ENCODE measurements at regions not wholly inside any gene's neighbourhood (a gene's known extent, or its start where the extent isn't known, plus 50 kb on each side); places are given as distances from the start of the nearest gene placed in this dataset.

DNA sequence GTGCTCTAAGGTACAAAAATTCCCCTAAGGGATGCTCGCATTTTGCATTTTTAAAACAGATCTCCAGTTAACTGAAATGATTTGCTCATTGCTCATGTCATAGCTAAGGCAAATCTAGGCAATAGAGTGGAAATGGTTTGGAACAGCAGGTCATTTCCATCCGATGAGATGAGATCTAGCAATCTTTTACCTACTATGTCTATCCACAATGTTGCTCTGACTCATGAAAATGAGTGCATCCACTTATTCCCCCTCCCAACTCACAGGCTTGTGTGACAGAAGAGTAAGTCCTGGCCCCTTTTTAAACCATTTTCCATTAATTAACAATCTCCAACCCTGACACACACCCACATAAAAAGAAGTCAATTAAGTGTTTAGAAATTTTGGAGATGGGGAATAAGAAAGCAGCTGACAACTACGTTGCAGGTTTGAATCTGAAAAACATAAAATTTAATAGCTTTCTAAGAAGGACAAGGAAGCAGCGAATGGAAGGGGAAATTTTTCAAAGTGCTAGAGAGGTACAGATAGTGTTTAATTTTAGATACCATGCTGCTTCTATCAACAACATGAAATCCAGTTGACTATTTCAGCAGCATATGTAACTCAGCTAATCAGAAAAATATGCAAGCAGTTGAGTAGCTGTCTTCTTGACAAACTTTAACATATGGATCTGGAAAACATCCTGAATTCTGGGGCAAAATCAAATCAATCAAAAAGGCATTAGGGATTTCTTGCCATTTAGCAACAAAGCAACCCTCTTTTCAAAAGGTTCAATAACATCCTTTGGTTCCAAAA is 112.0 kb downstream of the TMCO5A start:
- Histone ChIP-seq H3K4me3 (ENCODE audit: low read depth, low read length) (no peak overlapping the region), H3K9ac (ENCODE audit: low read depth, low read length) (no peak overlapping the region), H3K4me1 (ENCODE audit: control insufficient read depth, insufficient read depth, low read length) (peaks cover 11% of the 10 kb centered on the region; the same call in 1 of the 2 replicates), H3K27ac (ENCODE audit: low read depth, low read length) (no peak overlapping the region), H3K9me3 (ENCODE audit: control insufficient read depth, insufficient read depth, low read length) (no peaks in the 10 kb centered on the region), H3K27me3 (ENCODE audit: control insufficient read depth, insufficient read depth, low read length) (no peaks in the 10 kb centered on the region), H3K36me3 (ENCODE audit: control insufficient read depth, insufficient read depth, low read length) (no peaks in the 10 kb centered on the region)

DNA sequence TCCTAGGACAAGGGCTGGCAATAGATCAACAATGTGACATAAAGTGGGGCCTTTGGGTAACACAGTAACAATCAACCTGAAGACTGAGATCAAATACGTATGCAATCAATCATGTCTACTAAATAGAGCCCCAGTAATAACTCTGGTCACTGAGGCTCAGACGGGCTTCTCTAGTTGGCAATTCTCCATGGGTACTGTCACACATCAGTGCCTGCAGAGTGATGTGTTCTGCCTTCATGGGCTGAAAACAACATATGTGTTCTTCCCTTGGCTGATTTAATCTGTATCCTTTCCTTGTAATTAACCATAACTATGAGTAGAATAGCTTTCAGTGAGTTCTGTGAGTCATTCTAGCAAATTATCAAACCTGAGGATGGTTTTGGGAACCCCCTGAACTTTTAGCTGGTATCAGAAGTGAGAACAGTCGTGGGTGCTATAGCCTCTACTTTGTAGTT is 113.6 kb downstream of the TMCO5A start:
- no peaks in the 10 kb centered on the region for H3K9me3 ChIP-seq (ENCODE audit: control insufficient read depth, insufficient read depth, low read length)
- no peak overlapping the region for H3K4me3 ChIP-seq (ENCODE audit: low read depth, low read length)
- H3K4me1 ChIP-seq (ENCODE audit: control insufficient read depth, insufficient read depth, low read length) = no peaks in the 10 kb centered on the region
- H3K27me3 ChIP-seq (ENCODE audit: control insufficient read depth, insufficient read depth, low read length) = no peaks in the 10 kb centered on the region
- no peaks in the 10 kb centered on the region for H3K36me3 ChIP-seq (ENCODE audit: control insufficient read depth, insufficient read depth, low read length)
- H3K27ac ChIP-seq (ENCODE audit: low read depth, low read length) = no peak overlapping the region
- H3K9ac ChIP-seq (ENCODE audit: low read depth, low read length) = no peak overlapping the region

DNA sequence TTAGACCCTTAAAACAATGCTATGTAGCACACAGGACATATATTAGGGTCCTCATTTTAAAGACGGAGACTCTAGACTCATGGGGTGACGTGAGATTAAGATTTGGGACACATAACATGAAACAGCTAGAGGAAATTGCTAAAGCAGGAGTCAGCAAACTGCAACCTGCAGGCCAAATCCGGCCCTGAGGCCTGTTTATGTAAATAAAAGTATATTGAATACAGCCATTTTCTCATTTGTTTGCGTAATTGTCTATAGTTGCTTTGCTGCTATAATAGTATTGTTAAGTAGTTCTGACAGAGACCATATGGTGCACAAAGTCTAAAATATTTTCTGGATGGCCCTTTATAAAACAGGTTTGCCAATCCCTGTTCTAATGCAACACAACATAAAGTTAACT is 115.5 kb downstream of the TMCO5A start:
- H3K4me3 ChIP-seq (ENCODE audit: low read depth, low read length) = no peak overlapping the region
- H3K4me1 ChIP-seq (ENCODE audit: control insufficient read depth, insufficient read depth, low read length) = no peaks in the 10 kb centered on the region
- no peaks in the 10 kb centered on the region for H3K36me3 ChIP-seq (ENCODE audit: control insufficient read depth, insufficient read depth, low read length)
- no peak overlapping the region for H3K27ac ChIP-seq (ENCODE audit: low read depth, low read length)
- no peak overlapping the region for H3K9ac ChIP-seq (ENCODE audit: low read depth, low read length)
- H3K9me3 ChIP-seq (ENCODE audit: control insufficient read depth, insufficient read depth, low read length) = no peaks in the 10 kb centered on the region
- no peaks in the 10 kb centered on the region for H3K27me3 ChIP-seq (ENCODE audit: control insufficient read depth, insufficient read depth, low read length)

DNA sequence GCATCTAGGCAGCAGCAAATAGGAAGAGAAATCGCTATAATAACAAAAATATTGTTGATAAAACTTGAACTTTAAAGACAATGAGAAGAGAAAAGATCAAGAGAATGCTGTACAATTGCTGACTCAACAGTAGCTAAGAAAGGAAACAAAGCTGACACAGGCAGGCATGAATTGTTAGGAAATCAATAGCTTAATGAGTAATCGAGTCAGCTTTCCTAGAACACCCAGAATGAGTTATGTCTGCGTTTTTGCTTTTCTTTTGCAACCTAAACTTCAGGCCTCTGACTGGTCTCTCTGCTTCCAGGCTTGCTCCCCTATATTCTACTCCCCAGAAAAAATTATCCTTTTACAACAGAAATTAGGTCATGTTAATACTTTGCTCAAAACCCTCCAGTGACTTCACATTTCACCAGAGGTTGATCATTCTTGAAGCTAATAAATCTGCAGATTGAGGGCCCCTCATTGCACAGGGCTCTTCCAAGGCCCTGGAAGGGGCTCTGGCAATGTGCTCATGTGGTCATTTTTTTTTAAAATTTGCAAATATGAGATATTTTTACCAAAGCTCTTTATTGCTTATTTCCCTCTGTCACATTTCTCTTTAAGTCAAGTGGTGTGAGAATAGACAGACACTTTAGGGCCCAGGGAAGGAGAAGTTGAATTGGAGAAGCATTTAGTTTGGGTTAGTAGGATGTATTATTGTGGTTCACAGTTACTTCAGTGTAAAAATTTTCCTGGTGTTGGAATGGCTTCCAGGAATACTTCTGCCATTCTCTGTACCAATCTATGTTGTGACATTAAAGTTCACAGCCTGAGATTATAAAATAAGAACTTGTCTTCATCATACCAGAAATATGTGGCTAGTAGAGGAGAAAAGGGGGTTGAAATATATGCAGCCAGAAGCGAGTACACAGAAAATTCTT is 116.3 kb downstream of the TMCO5A start:
- Histone ChIP-seq H3K4me3 (ENCODE audit: low read depth, low read length) (no peak overlapping the region), H3K9ac (ENCODE audit: low read depth, low read length) (no peak overlapping the region), H3K27me3 (ENCODE audit: control insufficient read depth, insufficient read depth, low read length) (no peaks in the 10 kb centered on the region), H3K27ac (ENCODE audit: low read depth, low read length) (no peak overlapping the region), H3K9me3 (ENCODE audit: control insufficient read depth, insufficient read depth, low read length) (no peaks in the 10 kb centered on the region), H3K4me1 (ENCODE audit: control insufficient read depth, insufficient read depth, low read length) (no peaks in the 10 kb centered on the region), H3K36me3 (ENCODE audit: control insufficient read depth, insufficient read depth, low read length) (no peaks in the 10 kb centered on the region)

DNA sequence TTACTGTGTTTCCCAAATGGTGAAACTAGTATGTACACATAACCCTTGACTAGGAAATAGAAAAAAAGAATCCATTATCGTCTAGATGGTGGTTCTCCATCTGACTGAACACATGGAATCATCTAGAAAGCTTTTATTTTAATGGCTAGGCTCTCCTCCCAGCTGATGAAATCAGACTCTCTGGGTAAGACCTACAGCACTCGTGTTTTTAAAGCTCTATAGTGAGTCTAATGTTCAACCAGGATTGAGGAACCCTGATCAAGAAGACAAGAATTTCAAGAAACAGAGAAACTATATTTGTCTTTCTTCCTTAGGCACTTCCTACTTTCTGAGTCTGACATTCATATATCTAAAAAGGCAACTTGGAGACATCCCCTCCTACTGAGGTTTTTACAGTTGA is 118.8 kb downstream of the TMCO5A start:
- no peak overlapping the region for H3K9ac ChIP-seq (ENCODE audit: low read depth, low read length)
- peaks cover 9% of the 10 kb centered on the region; the same call in 1 of the 2 replicates for H3K4me1 ChIP-seq (ENCODE audit: control insufficient read depth, insufficient read depth, low read length)
- no peaks in the 10 kb centered on the region for H3K9me3 ChIP-seq (ENCODE audit: control insufficient read depth, insufficient read depth, low read length)
- H3K36me3 ChIP-seq (ENCODE audit: control insufficient read depth, insufficient read depth, low read length) = no peaks in the 10 kb centered on the region
- H3K4me3 ChIP-seq (ENCODE audit: low read depth, low read length) = no peak overlapping the region
- no peak overlapping the region for H3K27ac ChIP-seq (ENCODE audit: low read depth, low read length)
- no peaks in the 10 kb centered on the region for H3K27me3 ChIP-seq (ENCODE audit: control insufficient read depth, insufficient read depth, low read length)

DNA sequence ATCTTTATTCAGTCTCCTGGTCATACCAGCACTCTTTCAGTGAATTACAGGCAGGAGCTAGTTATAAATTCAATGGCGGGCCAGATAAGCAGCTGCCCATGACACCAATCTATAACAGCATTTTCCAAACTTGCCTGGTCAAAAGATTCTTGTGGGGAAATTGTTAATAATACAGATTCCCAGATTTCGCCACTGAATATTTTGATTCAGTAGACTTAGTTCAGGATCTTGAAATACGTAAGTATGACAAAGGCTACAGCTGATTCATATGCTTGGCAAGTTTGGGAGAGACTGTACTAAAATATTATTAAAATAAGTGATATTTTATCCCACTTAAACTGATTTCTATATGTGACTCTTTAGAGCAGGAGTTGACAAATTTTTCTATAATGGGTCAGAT is 119.3 kb downstream of the TMCO5A start:
- Histone ChIP-seq H3K27ac (ENCODE audit: low read depth, low read length) (no peak overlapping the region), H3K4me3 (ENCODE audit: low read depth, low read length) (no peak overlapping the region), H3K4me1 (ENCODE audit: control insufficient read depth, insufficient read depth, low read length) (peaks cover 11% of the 10 kb centered on the region), H3K9ac (ENCODE audit: low read depth, low read length) (no peak overlapping the region), H3K9me3 (ENCODE audit: control insufficient read depth, insufficient read depth, low read length) (no peaks in the 10 kb centered on the region), H3K27me3 (ENCODE audit: control insufficient read depth, insufficient read depth, low read length) (no peaks in the 10 kb centered on the region), H3K36me3 (ENCODE audit: control insufficient read depth, insufficient read depth, low read length) (no peaks in the 10 kb centered on the region)

DNA sequence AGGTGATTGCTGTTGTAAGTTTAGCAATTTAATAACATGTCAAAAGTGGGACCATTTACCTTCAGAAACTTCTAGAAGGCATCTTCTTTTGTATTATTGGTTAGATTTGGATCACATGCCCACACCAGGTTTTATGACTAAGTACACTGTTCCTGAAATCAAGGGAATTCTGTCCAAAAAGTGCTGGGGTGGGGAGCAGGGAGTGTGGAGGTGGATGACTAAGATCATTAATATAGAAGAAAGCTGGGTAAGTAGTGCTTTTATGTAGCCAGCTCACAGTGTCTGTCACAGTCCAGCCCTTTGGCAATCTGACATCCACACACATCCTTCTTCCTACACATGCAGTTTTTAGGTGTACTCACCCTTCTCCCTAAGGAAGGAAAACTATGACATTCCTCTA is 120.0 kb downstream of the TMCO5A start:
- H3K4me1 ChIP-seq (ENCODE audit: control insufficient read depth, insufficient read depth, low read length) = peaks cover 18% of the 10 kb centered on the region
- no peak overlapping the region for H3K4me3 ChIP-seq (ENCODE audit: low read depth, low read length)
- H3K27ac ChIP-seq (ENCODE audit: low read depth, low read length) = no peak overlapping the region
- H3K9ac ChIP-seq (ENCODE audit: low read depth, low read length) = no peak overlapping the region
- no peaks in the 10 kb centered on the region for H3K27me3 ChIP-seq (ENCODE audit: control insufficient read depth, insufficient read depth, low read length)
- H3K9me3 ChIP-seq (ENCODE audit: control insufficient read depth, insufficient read depth, low read length) = no peaks in the 10 kb centered on the region
- no peaks in the 10 kb centered on the region for H3K36me3 ChIP-seq (ENCODE audit: control insufficient read depth, insufficient read depth, low read length)

DNA sequence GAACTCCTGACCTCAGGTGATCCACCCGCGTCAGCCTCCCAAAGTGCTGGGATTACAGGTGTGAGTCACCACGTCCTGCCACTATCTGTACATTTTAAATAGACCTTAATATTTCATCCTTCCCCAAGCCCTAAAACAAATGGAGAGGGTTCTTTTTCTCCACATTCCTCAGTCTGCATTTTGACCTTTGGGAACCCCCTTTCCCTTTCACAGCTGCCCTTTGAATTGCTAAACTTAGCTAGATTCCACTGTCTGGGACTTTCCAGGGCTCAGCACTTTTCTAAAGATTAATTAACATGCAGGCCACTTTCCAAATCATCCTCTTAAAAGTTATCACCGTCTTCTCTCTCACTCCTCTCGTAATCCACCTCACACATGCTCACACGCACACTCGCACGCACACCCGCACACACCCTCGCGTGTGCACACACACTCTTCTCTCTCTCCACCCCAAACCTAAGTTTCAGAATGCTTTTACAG is 124.2 kb downstream of the TMCO5A start:
- no peaks in the 10 kb centered on the region for H3K27me3 ChIP-seq (ENCODE audit: control insufficient read depth, insufficient read depth, low read length)
- peak overlapping the region; percentile 10; the same call in 1 of the 2 replicates for H3K9ac ChIP-seq (ENCODE audit: low read depth, low read length)
- no peaks in the 10 kb centered on the region for H3K9me3 ChIP-seq (ENCODE audit: control insufficient read depth, insufficient read depth, low read length)
- peaks cover 37% of the 10 kb centered on the region for H3K4me1 ChIP-seq (ENCODE audit: control insufficient read depth, insufficient read depth, low read length)
- no peak overlapping the region for H3K4me3 ChIP-seq (ENCODE audit: low read depth, low read length)
- peak overlapping the region; percentile 59 for H3K27ac ChIP-seq (ENCODE audit: low read depth, low read length)
- H3K36me3 ChIP-seq (ENCODE audit: control insufficient read depth, insufficient read depth, low read length) = no peaks in the 10 kb centered on the region

DNA sequence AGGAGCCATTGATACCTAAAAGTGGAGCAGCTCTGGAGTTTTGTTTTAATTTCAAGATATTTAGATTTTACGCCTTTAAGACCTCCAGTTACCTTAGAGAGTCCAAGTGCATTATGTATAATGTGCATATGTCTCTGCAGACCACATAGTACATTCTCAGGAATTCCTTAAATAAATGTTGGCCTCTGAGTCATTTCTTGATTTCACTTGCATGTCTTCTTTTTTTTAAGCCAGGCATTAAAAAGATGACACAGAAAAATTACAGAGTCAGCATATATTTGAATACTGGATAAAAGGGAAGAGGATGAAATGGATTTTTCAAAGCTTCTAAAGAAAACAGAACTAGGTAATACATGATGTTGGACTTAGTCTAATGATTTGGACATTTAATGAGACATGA is 125.2 kb downstream of the TMCO5A start:
- H3K9ac ChIP-seq (ENCODE audit: low read depth, low read length) = no peak overlapping the region
- no peaks in the 10 kb centered on the region for H3K36me3 ChIP-seq (ENCODE audit: control insufficient read depth, insufficient read depth, low read length)
- peak overlapping the region; percentile 59 for H3K27ac ChIP-seq (ENCODE audit: low read depth, low read length)

DNA sequence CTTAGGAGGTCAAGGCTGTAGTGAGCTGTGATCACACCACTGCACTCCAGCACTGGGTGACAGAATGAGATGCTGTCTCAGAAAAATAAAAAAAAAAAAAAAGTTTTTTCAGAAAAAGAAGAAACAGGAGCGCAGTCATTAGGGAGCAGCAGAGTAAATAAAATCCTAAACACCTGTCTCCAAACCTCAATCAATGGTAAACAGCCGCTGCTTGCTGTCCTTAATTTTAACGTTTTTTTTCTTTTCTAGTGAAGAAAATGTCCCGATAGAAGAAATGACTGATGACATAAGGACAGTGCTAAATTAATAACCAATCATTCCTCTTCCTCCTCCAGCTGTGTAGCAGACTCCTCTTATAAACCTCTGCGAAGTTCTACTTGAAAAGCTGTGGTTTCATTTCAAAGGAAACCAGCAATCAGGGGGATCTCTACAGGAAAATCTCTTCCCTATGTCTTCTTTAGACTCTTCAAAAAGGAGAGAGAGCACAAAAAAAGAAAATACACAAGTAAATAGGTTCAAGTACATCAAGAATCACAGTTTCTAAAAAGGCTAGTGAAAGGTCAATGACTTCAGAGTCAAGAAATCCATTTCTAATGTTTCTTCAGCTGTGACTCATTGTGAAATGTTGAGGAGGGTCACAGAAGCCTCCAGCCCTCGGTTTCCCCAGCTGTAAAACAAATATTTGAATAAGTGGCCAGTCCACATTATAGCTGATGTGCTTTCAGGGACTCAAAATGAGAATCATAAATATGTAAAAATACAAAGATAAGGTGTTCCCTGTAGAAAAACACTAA is 127.6 kb downstream of the TMCO5A start:
- Histone ChIP-seq H3K9ac (ENCODE audit: low read depth, low read length) (no peak overlapping the region), H3K4me3 (ENCODE audit: low read depth, low read length) (no peak overlapping the region), H3K4me1 (ENCODE audit: control insufficient read depth, insufficient read depth, low read length) (peaks cover 46% of the 10 kb centered on the region), H3K27me3 (ENCODE audit: control insufficient read depth, insufficient read depth, low read length) (no peaks in the 10 kb centered on the region), H3K27ac (ENCODE audit: low read depth, low read length) (no peak overlapping the region), H3K36me3 (ENCODE audit: control insufficient read depth, insufficient read depth, low read length) (no peaks in the 10 kb centered on the region), H3K9me3 (ENCODE audit: control insufficient read depth, insufficient read depth, low read length) (no peaks in the 10 kb centered on the region)

More for the DNA sequence above, 125.2 kb downstream of the TMCO5A start:
- Histone ChIP-seq H3K27me3 (ENCODE audit: control insufficient read depth, insufficient read depth, low read length) (no peaks in the 10 kb centered on the region), H3K4me3 (ENCODE audit: low read depth, low read length) (no peak overlapping the region), H3K4me1 (ENCODE audit: control insufficient read depth, insufficient read depth, low read length) (peaks cover 37% of the 10 kb centered on the region), H3K9me3 (ENCODE audit: control insufficient read depth, insufficient read depth, low read length) (no peaks in the 10 kb centered on the region)

All from HUES48 (cell line).